ENCODE measurements at regions not wholly inside any gene's neighbourhood (a gene's known extent, or its start where the extent isn't known, plus 50 kb on each side); places are given as distances from the start of the nearest gene placed in this dataset.

- DNase-seq (ENCODE audit: low spot score in 2 of 2) = no peak
- no peaks in the 10 kb centered on the region for H3K4me1 Mint-ChIP-seq
- peaks cover 4% of the 10 kb centered on the region for H3K9me3 Mint-ChIP-seq
- H3K4me3 Mint-ChIP-seq = no peak overlapping the region
- ATAC-seq = no peak
- no peaks in the 10 kb centered on the region for H3K36me3 Mint-ChIP-seq
- no peak overlapping the region for H3K27ac Mint-ChIP-seq
Observed at GRCh38 chr13:60733933-60734332, 336.9 kb downstream of the TDRD3 start.

DNA sequence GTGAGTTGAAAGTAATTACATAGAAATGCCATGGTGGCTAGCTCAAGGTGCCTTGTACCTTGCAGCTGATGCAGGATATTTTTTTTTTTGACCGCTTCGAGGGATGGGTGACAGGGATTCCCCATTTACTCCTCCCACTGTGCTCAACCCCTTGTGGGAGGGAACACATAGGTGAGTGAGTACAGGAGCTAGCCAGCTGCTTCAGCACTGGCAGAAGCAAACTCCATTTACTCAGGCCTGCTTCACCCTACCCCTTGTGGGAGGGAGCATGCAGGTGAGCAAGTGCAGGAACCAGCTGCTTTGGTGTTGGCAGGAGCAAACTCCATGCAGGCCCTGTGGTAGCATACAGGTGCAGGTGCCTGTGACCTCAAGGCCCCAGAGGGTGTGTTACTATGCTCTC is 330.1 kb downstream of the TDRD3 start:
- Mint-ChIP-seq H3K36me3 (no peaks in the 10 kb centered on the region), H3K4me3 (no peak overlapping the region), H3K27ac (no peak overlapping the region), H3K9me3 (peaks cover 6% of the 10 kb centered on the region), H3K4me1 (no peaks in the 10 kb centered on the region)
- ATAC-seq = no peak
- no peak for DNase-seq (ENCODE audit: low spot score in 2 of 2)

DNA sequence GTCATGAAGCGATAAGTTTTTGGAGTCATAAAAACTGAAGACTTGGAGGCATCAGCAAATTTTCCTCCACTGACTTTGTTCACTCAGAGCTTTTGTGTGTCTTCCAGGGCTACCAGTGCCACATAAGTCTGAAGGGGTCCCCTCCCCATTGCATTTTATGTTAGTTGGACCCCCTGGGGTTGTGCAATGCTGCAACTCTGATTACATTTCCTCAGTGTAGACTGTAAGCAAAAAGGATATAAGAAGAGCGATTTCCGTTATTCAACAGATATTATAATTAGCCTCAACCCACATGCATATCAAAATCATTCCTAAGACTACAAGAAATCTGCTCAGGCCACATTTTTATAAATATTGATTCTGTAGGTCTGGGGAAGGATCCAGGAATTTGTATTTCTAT is 324.0 kb downstream of the TDRD3 start:
- peaks cover 4% of the 10 kb centered on the region for H3K9me3 Mint-ChIP-seq
- DNase-seq (ENCODE audit: low spot score in 2 of 2) (no peak), ATAC-seq (no peak)
- no peak overlapping the region for H3K4me3 Mint-ChIP-seq
- H3K4me1 Mint-ChIP-seq = no peaks in the 10 kb centered on the region
- no peaks in the 10 kb centered on the region for H3K36me3 Mint-ChIP-seq
- H3K27ac Mint-ChIP-seq = no peak overlapping the region

- Mint-ChIP-seq H3K4me3 (no peak overlapping the region), H3K27ac (no peak overlapping the region)
Observed at GRCh38 chr13:60720590-60720989, 323.6 kb downstream of the TDRD3 start.

DNA sequence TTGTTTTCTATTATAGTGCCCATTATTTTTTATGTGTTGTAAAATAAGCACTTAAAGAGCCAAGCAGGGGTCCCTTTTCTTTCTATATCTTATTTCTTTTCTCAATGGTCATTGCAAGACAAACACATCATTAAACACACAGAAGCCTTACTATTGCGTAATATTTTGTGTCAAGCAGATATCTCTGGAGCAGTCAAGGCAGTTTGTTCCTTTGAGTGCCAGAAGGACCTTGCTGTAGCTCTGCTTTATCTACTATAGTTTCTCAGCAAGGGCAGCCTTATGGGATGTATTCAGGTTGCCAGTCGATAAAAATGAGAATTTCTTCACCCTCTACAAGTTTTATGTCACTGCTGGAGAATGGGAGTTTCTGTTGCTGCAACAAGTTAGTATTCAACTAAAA is 319.3 kb downstream of the TDRD3 start:
- H3K4me1 Mint-ChIP-seq = no peaks in the 10 kb centered on the region
- no peaks in the 10 kb centered on the region for H3K36me3 Mint-ChIP-seq
- H3K4me3 Mint-ChIP-seq = no peak overlapping the region
- H3K27ac Mint-ChIP-seq = no peak overlapping the region
- H3K9me3 Mint-ChIP-seq = peaks cover 2% of the 10 kb centered on the region
- DNase-seq (ENCODE audit: low spot score in 2 of 2) (no peak), ATAC-seq (no peak)

More at GRCh38 chr13:60720590-60720989, 323.6 kb downstream of the TDRD3 start:
- DNase-seq (ENCODE audit: low spot score in 2 of 2) = no peak
- H3K4me1 Mint-ChIP-seq = no peaks in the 10 kb centered on the region
- H3K9me3 Mint-ChIP-seq = peaks cover 4% of the 10 kb centered on the region
- H3K36me3 Mint-ChIP-seq = no peaks in the 10 kb centered on the region
- no peak for ATAC-seq

DNA sequence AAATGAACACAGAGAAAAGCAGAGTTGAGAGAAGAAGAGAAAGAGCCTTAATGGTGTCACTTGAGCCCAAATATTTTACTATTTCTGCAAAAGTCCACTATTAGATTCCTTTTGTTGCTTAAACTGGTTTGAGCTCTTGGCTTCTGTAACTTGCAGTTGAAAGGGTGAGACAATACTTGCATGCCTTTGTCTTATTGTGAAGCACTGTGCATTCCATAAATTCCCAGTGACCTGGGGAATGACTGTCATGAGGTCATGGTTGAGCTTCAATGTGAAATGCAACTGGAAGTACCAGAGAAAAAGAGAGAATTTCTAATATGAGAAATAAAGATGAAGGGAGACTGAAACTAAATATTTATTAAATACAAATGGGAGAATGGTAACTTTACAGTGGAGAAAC is 310.9 kb downstream of the TDRD3 start:
- ATAC-seq (no peak), DNase-seq (ENCODE audit: low spot score in 2 of 2) (no peak)
- Mint-ChIP-seq H3K27ac (no peak overlapping the region), H3K4me1 (no peaks in the 10 kb centered on the region), H3K4me3 (no peak overlapping the region), H3K9me3 (peaks cover 5% of the 10 kb centered on the region), H3K36me3 (no peaks in the 10 kb centered on the region)

DNA sequence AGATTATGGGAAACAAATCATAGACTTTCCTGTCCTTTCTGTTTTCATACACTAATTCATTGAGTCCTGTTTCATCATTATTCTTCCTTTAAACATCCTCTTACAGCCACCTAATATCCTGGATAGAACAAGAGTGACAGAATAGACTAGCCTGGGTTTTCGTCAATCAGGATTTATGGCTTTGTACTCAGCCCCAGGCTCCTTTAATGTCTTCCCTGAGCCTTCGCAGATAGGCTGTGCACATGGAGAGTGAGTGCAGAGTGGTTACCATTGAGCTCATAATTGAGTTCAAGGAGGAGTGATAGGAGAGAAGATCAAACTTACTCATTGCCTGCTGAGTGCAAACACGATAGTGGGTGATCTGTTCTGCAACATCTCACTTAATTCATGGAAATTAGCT is 304.9 kb downstream of the TDRD3 start:
- Mint-ChIP-seq H3K4me3 (no peak overlapping the region), H3K9me3 (peaks cover 11% of the 10 kb centered on the region), H3K4me1 (no peaks in the 10 kb centered on the region)

DNA sequence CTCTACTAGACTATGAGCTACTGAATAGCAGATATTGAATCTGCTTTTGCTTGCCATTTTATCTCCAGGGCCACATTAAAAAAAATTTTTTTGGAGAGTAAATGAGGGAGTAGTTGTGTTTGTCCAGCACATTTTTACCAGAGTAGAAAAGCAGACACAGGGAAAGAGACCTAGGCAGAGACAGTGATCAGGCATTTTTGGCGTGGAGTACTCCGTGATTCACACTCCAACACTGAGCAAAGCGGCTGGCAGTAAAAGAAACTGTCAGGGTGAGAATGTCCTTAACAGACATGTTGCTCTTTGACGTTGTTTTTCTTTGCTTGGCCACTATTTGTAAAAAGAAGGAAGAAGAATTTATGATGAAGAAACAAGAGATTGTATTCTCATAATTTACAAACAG is 304.0 kb downstream of the TDRD3 start:
- ATAC-seq (no peak), DNase-seq (ENCODE audit: low spot score in 2 of 2) (no peak)
- Mint-ChIP-seq H3K4me3 (no peak overlapping the region), H3K4me1 (no peaks in the 10 kb centered on the region), H3K9me3 (peaks cover 11% of the 10 kb centered on the region), H3K36me3 (no peaks in the 10 kb centered on the region), H3K27ac (no peak overlapping the region)

More for the DNA sequence above, 304.9 kb downstream of the TDRD3 start:
- no peak for ATAC-seq
- Mint-ChIP-seq H3K27ac (no peak overlapping the region), H3K36me3 (no peaks in the 10 kb centered on the region)
- DNase-seq (ENCODE audit: low spot score in 2 of 2) = no peak

DNA sequence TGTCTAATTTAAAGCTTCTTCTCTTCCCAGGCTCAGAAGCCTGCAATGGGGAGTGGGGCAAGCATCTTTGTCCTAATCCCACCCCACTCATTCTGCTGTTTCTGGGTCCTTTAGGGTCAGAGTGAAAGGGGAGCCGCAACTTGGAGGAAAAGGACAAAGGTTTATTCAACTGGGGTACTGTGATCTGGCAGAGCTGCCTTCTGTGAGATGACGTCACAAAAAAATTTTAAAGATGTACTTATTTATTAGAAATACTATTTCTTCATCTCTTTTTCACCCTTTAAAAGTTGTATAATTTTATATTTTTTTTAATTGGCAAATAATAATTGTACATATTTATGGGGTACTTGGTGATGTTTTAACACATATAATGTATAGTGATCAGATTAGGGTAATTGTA is 302.6 kb downstream of the TDRD3 start:
- Mint-ChIP-seq H3K27ac (no peak overlapping the region), H3K4me3 (no peak overlapping the region), H3K4me1 (no peaks in the 10 kb centered on the region), H3K36me3 (no peaks in the 10 kb centered on the region), H3K9me3 (peaks cover 11% of the 10 kb centered on the region)
- DNase-seq (ENCODE audit: low spot score in 2 of 2) = no peak
- no peak for ATAC-seq

- Mint-ChIP-seq H3K27ac (no peak overlapping the region), H3K9me3 (peaks cover 6% of the 10 kb centered on the region), H3K4me1 (no peaks in the 10 kb centered on the region), H3K4me3 (no peak overlapping the region), H3K36me3 (no peaks in the 10 kb centered on the region)
- ATAC-seq (no peak), DNase-seq (ENCODE audit: low spot score in 2 of 2) (no peak)
Observed at GRCh38 chr13:60696602-60697001, 299.6 kb downstream of the TDRD3 start.

DNA sequence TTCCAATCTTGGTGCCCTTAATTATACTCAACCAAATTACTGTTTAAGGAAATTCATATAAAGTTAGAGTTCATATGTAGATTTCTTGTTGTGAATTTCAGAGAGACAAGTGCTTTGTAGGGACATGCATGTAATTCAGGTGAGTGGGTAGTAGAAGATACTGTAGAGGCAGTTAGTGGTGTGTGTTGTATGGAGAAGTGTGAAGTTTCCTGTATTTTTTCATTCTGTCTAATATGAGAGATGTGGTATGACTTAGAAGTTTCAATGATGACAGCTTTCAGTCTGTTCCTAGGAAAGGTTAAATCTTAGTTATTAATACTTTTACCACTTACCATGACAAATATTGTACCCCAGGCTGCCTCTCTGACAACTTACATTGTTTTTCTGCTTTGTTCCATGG is 294.2 kb downstream of the TDRD3 start:
- ATAC-seq (no peak), DNase-seq (ENCODE audit: low spot score in 2 of 2) (no peak)
- H3K4me3 Mint-ChIP-seq = no peak overlapping the region
- H3K9me3 Mint-ChIP-seq = peaks cover 11% of the 10 kb centered on the region
- H3K4me1 Mint-ChIP-seq = no peaks in the 10 kb centered on the region
- H3K27ac Mint-ChIP-seq = no peak overlapping the region
- no peaks in the 10 kb centered on the region for H3K36me3 Mint-ChIP-seq

- peaks cover 11% of the 10 kb centered on the region for H3K9me3 Mint-ChIP-seq
- DNase-seq (ENCODE audit: low spot score in 2 of 2) = no peak
- no peak for ATAC-seq
- no peak overlapping the region for H3K27ac Mint-ChIP-seq
- H3K4me1 Mint-ChIP-seq = no peaks in the 10 kb centered on the region
- no peak overlapping the region for H3K4me3 Mint-ChIP-seq
- H3K36me3 Mint-ChIP-seq = no peaks in the 10 kb centered on the region
Observed at GRCh38 chr13:60690604-60691003, 293.6 kb downstream of the TDRD3 start.

GRCh38 chr13:60689571-60689970 is 292.6 kb downstream of the TDRD3 start:
- Mint-ChIP-seq H3K4me3 (no peak overlapping the region), H3K4me1 (no peaks in the 10 kb centered on the region), H3K9me3 (peaks cover 11% of the 10 kb centered on the region), H3K36me3 (no peaks in the 10 kb centered on the region), H3K27ac (no peak overlapping the region)
- ATAC-seq (peak; percentile 53), DNase-seq (ENCODE audit: low spot score in 2 of 2) (no peak)

DNA sequence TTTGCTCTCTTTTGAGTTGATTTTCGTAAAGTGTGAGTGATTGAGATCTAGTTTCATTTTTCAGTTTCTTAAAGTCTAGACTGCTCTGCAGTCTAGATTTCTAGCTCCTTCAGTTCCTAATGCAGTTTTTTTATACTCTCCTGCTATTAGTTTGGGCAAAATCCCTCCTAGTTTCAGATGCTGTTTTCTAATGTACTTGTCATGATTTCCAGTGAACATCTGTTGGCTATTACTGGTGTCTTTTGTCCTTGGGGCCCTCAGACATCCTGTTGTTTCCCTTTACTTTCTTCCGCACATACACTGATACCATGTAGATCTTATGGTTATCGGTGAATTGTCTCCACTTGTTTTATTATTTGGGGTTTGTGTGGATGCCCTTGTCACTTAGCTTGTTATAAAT is 292.1 kb downstream of the TDRD3 start:
- ATAC-seq (no peak), DNase-seq (ENCODE audit: low spot score in 2 of 2) (no peak)
- no peaks in the 10 kb centered on the region for H3K36me3 Mint-ChIP-seq
- peaks cover 11% of the 10 kb centered on the region for H3K9me3 Mint-ChIP-seq
- no peak overlapping the region for H3K4me3 Mint-ChIP-seq
- H3K4me1 Mint-ChIP-seq = no peaks in the 10 kb centered on the region
- H3K27ac Mint-ChIP-seq = no peak overlapping the region

- no peaks in the 10 kb centered on the region for H3K4me1 Mint-ChIP-seq
- no peak overlapping the region for H3K27ac Mint-ChIP-seq
- no peaks in the 10 kb centered on the region for H3K36me3 Mint-ChIP-seq
- ATAC-seq = no peak
- no peak for DNase-seq (ENCODE audit: low spot score in 2 of 2)
- no peak overlapping the region for H3K4me3 Mint-ChIP-seq
- no peaks in the 10 kb centered on the region for H3K9me3 Mint-ChIP-seq
Observed at GRCh38 chr13:60679928-60680694, 283.1 kb downstream of the TDRD3 start.

DNA sequence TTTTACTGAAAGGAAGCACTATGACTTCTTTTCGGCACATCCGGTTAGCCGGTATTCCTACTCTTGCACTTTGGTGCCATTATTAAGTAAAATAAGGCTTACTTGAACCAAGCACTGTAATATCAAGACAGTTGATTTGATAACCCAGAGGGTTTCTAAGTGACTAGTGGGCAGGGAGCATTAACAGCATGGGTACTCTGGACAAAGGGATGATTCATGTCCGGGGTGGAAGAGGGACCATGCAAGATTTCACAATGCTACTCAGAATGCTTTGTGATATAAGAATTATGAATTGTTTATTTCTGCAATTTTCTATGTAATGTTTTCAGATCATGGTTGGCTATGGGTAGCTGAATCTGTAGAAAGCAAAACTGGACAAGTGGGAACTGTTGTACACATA is 282.1 kb downstream of the TDRD3 start:
- H3K36me3 Mint-ChIP-seq = no peaks in the 10 kb centered on the region
- H3K9me3 Mint-ChIP-seq = no peaks in the 10 kb centered on the region
- no peaks in the 10 kb centered on the region for H3K4me1 Mint-ChIP-seq
- no peak for ATAC-seq
- no peak for DNase-seq (ENCODE audit: low spot score in 2 of 2)
- no peak overlapping the region for H3K27ac Mint-ChIP-seq
- H3K4me3 Mint-ChIP-seq = no peak overlapping the region

DNA sequence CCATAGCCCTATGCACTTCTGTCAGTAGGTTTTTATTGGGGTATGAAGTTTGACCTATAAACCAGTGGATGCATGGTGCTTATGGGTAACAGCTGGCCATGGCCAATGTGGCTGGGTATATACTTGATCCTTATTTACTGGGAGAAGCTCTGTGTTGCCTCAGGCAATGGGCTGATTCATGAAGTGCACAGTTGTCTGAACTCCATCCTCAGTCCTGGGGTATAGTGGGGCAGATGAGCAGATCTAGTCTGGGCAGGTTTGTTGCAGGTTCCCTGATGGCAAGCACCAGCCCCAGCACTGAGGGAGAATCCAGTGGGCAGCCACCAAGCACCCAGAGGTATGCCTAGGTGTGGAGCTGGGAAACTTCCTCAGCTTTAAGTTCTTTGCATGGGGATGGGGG is 274.4 kb downstream of the TDRD3 start:
- DNase-seq (ENCODE audit: low spot score in 2 of 2) (no peak), ATAC-seq (no peak)
- H3K4me3 Mint-ChIP-seq = no peak overlapping the region
- no peaks in the 10 kb centered on the region for H3K4me1 Mint-ChIP-seq
- H3K36me3 Mint-ChIP-seq = no peaks in the 10 kb centered on the region
- H3K27ac Mint-ChIP-seq = no peak overlapping the region
- peaks cover 4% of the 10 kb centered on the region for H3K9me3 Mint-ChIP-seq

Data from stimulated activated effector memory CD8-positive, alpha-beta T cell treated with anti-CD3 and anti-CD28 coated beads, Interleukin-12 subunit alpha, Interleukin-12 subunit beta, amount 100 ng/mL, for 72 hours (primary cell).